K562 (cell line): ENCODE measurements at regions not wholly inside any gene's neighbourhood (a gene's known extent, or its start where the extent isn't known, plus 50 kb on each side); places are given as distances from the start of the nearest gene placed in this dataset.

ENCODE experiments used
- ATAC-seq: fragments of 200-7000 bp; cut with Tn5 transposase; 3 replicates; pipeline ENCODE4 v1.9.1; 2020; ENCODE audit warnings: moderate library complexity
- BruUV-seq: library from RNA; stranded (reverse); fragments of 400-500 nt; replicated peaks from 2 replicates; lab custom pipeline; 2021; lab: Mats Ljungman, UMichigan
- CTCF ChIA-PET: fragments of 300-600 bp; formaldehyde crosslinking; extraction: SDS; loops from one replicate; lab custom pipeline; 2021; ENCODE audit warnings: low intra/inter-chr PET ratio; lab: Yijun Ruan, JAX
- POLR2A ChIA-PET: fragments of 300-600, 350-650 bp; sonication (Branson Sonifier 250); formaldehyde crosslinking; extraction: SDS; loops from one replicate; lab custom pipeline; 2021; ENCODE audit warnings: antibody characterized with exemption, inconsistent platforms; lab: Yijun Ruan, JAX
- DNase-seq, 4 experiments: peaks; one replicate each; pipeline versions ENCODE4 v3.0.0 to v3.0.0-alpha.2; 2011 to 2018; ENCODE audit warnings: low spot score in 3 of 4, mixed read lengths in 3 of 4; ENCODE audit errors: extremely low read depth in 1 of 4
- FAIRE-seq: peaks from 2 replicates; lab custom pipeline; 2011; peaks lifted over from hg19 to GRCh38; lab: Jason Lieb, UNC
- H2AFZ ChIP-seq: 2 replicates; pipeline ENCODE4 v1.6.0; 2011; ENCODE audit warnings: low read depth, low read length, control low read depth, inconsistent platforms
- H3K27ac ChIP-seq: fragments of 200-600 bp; 3 replicates; pipeline ENCODE4 v1.8.0; 2011; ENCODE audit warnings: low read depth, mild to moderate bottlenecking, control low read depth, inconsistent platforms, low read length, moderate library complexity, mixed read lengths; ENCODE audit errors: extremely low read depth
- H3K27me3 ChIP-seq, 2 experiments: fragments of 300-600 bp in 1 of 2; 2 replicates in 1 of 2; 3 replicates in 1 of 2; pipeline versions ENCODE4 v1.6.0 to v1.8.0; 2011; ENCODE audit warnings: inconsistent platforms in 2 of 2, low read length in 2 of 2, mild to moderate bottlenecking in 1 of 2, mixed read lengths in 1 of 2, moderate library complexity in 1 of 2; ENCODE audit not compliant: control insufficient read depth in 2 of 2, insufficient read depth in 2 of 2
- H3K36me3 ChIP-seq: fragments of 300-600 bp; 3 replicates; pipeline ENCODE4 v1.8.0; 2011; ENCODE audit warnings: mild to moderate bottlenecking, low read length, inconsistent platforms; ENCODE audit not compliant: control insufficient read depth, insufficient read depth
- H3K4me1 ChIP-seq, 2 experiments: fragments of 200-600 bp in 1 of 2; replicated peaks in 1 of 2; 2 replicates in 1 of 2; 3 replicates in 1 of 2; pipeline versions ENCODE4 v1.5.1 to v1.8.0; 2011; ENCODE audit warnings: inconsistent platforms in 2 of 2, low read length in 2 of 2, mild to moderate bottlenecking in 1 of 2, mixed read lengths in 1 of 2, moderate library complexity in 1 of 2; ENCODE audit not compliant: control insufficient read depth in 2 of 2, insufficient read depth in 2 of 2
- H3K4me2 ChIP-seq: 2 replicates; pipeline ENCODE4 v1.6.1; 2011; ENCODE audit warnings: low read length, control low read depth, inconsistent platforms, mixed read lengths; ENCODE audit not compliant: insufficient read depth
- H3K4me3 ChIP-seq: fragments of 200-600 bp; sonication (generic), shearing (Covaris generic); 2 replicates; pipeline ENCODE4 v1.5.1; 2016; ENCODE audit warnings: control low read depth, inconsistent platforms
- H3K79me2 ChIP-seq: fragments of 200-600 bp; 3 replicates; pipeline ENCODE4 v1.8.0; 2011; ENCODE audit warnings: low read length, inconsistent platforms; ENCODE audit not compliant: control insufficient read depth, insufficient read depth
- H3K9ac ChIP-seq, 2 experiments: 2 replicates each; pipeline versions ENCODE4 v1.6.0 to v1.6.1; 2011; ENCODE audit warnings: low read depth in 2 of 2, low read length in 2 of 2, control low read depth in 1 of 2, inconsistent platforms in 1 of 2, mild to moderate bottlenecking in 1 of 2, mixed read lengths in 1 of 2; ENCODE audit not compliant: insufficient read depth in 1 of 2
- H3K9me1 ChIP-seq: one replicate; pipeline ENCODE4 v1.6.0; 2011; ENCODE audit warnings: inconsistent platforms, mild to moderate bottlenecking, low read length, moderate library complexity; ENCODE audit not compliant: control insufficient read depth, insufficient read depth
- H3K9me3 ChIP-seq: replicated peaks from 2 replicates; pipeline ENCODE4 v1.5.1; 2011; ENCODE audit warnings: low read depth, low read length, inconsistent platforms; ENCODE audit not compliant: control insufficient read depth, insufficient read depth
- H4K20me1 ChIP-seq: replicated peaks from 2 replicates; pipeline ENCODE4 v1.6.1; 2011; ENCODE audit warnings: low read length, inconsistent platforms, mixed read lengths; ENCODE audit not compliant: control insufficient read depth, insufficient read depth
- FOXO4 ChIP-seq: fragments of 450-650 bp; formaldehyde crosslinking; IDR thresholded peaks from 2 replicates; pipeline ENCODE4 v1.4.0; 2020; ENCODE audit warnings: mild to moderate bottlenecking, moderate library complexity
- FUS ChIP-seq: fragments of 200-400 bp; formaldehyde crosslinking; optimal IDR thresholded peaks from 2 replicates; pipeline ENCODE3; 2017; ENCODE audit warnings: low read depth, low read length
- MCM3 ChIP-seq: fragments of 450-650 bp; IDR thresholded peaks from 2 replicates; pipeline ENCODE4 v1.6.1; 2016
- NEUROD1 ChIP-seq: fragments of 150-350 bp; IDR thresholded peaks from 2 replicates; pipeline ENCODE4 v1.6.1; 2014; ENCODE audit warnings: borderline replicate concordance, low read length, low read depth; ENCODE audit not compliant: partially characterized antibody
- POLR2AphosphoS5 ChIP-seq: IDR thresholded peaks from 2 replicates; pipeline ENCODE4 v1.6.1; 2011; ENCODE audit warnings: mild to moderate bottlenecking, low read depth, low read length, moderate library complexity; ENCODE audit not compliant: control insufficient read depth, insufficient read depth
- PTBP1 ChIP-seq: fragments of 200-400 bp; formaldehyde crosslinking; IDR thresholded peaks from 2 replicates; pipeline ENCODE4 v1.6.1; 2017; ENCODE audit warnings: low read depth, low read length
- RBM22 ChIP-seq: fragments of 200-400 bp; formaldehyde crosslinking; IDR thresholded peaks from 2 replicates; pipeline ENCODE4 v1.6.1; 2018; ENCODE audit warnings: low read length, low read depth; ENCODE audit not compliant: poor library complexity, severe bottlenecking
- RCOR1 ChIP-seq, 2 experiments: IDR thresholded peaks; 2 replicates each; pipeline ENCODE4 v1.6.1; 2012; ENCODE audit warnings: low read depth in 2 of 2, low read length in 2 of 2, borderline replicate concordance in 1 of 2, improper control_type of control experiment in 1 of 2
- THRAP3 ChIP-seq: fragments of 450-650 bp; IDR thresholded peaks from 2 replicates; pipeline ENCODE4 v1.6.1; 2016; ENCODE audit warnings: mild to moderate bottlenecking, inconsistent platforms, borderline replicate concordance
- UBTF ChIP-seq, 2 experiments: IDR thresholded peaks; 2 replicates each; pipeline ENCODE4 v1.6.1; 2012; ENCODE audit warnings: improper control_type of control experiment in 2 of 2, low read depth in 2 of 2, low read length in 2 of 2, borderline replicate concordance in 1 of 2
- ZBTB17 ChIP-seq: fragments of 450-650 bp; formaldehyde crosslinking; IDR thresholded peaks from 2 replicates; pipeline ENCODE4 v1.4.0; 2020; ENCODE audit warnings: mild to moderate bottlenecking
- ZHX1 ChIP-seq: fragments of 150-350 bp; conservative IDR thresholded peaks from 2 replicates; pipeline ENCODE4 v1.6.1; 2014; ENCODE audit warnings: low read length
- ZNF507 ChIP-seq: conservative IDR thresholded peaks from 2 replicates; pipeline ENCODE4 v1.6.1; 2017; ENCODE audit warnings: missing genetic modification characterization, missing compliant biosample characterization
- ZNF589 ChIP-seq: fragments of 200-800 bp; sonication (Bioruptor generic); IDR thresholded peaks from 2 replicates; pipeline ENCODE4 v1.6.1; 2016; ENCODE audit warnings: low read depth, missing genetic modification characterization, missing compliant biosample characterization
- ZNF699 ChIP-seq: fragments of 250-450 bp; sonication (Bioruptor Pico); IDR thresholded peaks from 2 replicates; pipeline ENCODE4 v1.8.0; 2021; ENCODE audit warnings: mild to moderate bottlenecking, moderate library complexity; ENCODE audit not compliant: insufficient replicate concordance
- WGBS: fragments of 100-300 bp; shearing (Covaris generic); methylation state at CpG from one replicate; pipeline ENCODE4 v1.1.6; 2016; ENCODE audit warnings: low coverage, mixed read lengths; ENCODE audit not compliant: insufficient coverage; ENCODE audit errors: missing lambda C conversion rate; 5-methylcytosine and 5-hydroxymethylcytosine counted together
- in situ Hi-C: fragments of 300-500 bp; cut with MboI; formaldehyde crosslinking; loops from 4 replicates; pipeline ENCODE4 v1.15.0; 2018; ENCODE audit warnings: inconsistent platforms, mixed read lengths
- intact Hi-C: fragments of 100-400 bp; cut with micrococcal nuclease; formaldehyde crosslinking; loops from 2 replicates; pipeline ENCODE4 v1.14.2; 2022
- TF ChIP-seq, protein P1 (sequence below): fragments of 250-450 bp; sonication (Bioruptor Pico); IDR thresholded peaks from 2 replicates; pipeline ENCODE4 v1.9.0; 2021; ENCODE audit warnings: mild to moderate bottlenecking

DNA sequence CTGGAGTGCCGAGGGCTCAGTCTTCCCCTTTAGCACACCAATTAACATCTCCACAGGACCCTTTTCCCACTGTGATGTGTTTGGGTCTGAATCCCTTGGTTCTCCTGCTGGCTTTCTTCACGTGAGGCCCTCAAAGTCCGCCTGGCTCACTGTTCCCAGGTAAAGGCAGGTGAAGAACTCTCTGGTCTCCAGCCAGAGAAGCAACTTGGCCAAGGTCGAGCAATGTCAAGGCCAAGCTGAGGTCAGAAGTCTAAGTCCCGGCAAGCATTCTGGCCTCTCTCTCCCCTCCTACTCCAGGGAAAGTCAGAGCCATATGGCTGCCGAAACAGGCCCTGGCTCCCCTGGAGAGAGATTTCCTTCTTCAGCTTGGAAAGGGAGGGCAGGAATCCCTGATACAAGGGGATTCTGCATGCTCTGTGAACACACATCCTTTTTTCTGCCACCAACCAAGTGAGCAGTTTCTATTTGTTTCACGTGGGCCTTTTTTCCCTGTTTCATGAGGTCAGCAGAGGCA is 61.4 kb upstream of the ESRRB start:
- Histone ChIP-seq H2AFZ (no peak overlapping the region), H3K79me2 (no peaks in the 10 kb centered on the region; the same call in 2 of the 3 replicates), H3K9me1 (peaks cover 3% of the 10 kb centered on the region), H3K36me3 (peaks cover 35% of the 10 kb centered on the region; the same call in 2 of the 3 replicates), H3K4me1 (no peaks in the 10 kb centered on the region; a peak in 1 of 5 replicates), H3K9ac (no peak overlapping the region), H3K27ac (no peak overlapping the region), H3K4me2 (no peak overlapping the region), H3K27me3 (no peaks in the 10 kb centered on the region), H3K9me3 (no peaks in the 10 kb centered on the region), H3K4me3 (no peak overlapping the region), H4K20me1 (no peaks in the 10 kb centered on the region)
- intact Hi-C loops, result no loop called here
- TF ChIP-seq, protein P1, sequence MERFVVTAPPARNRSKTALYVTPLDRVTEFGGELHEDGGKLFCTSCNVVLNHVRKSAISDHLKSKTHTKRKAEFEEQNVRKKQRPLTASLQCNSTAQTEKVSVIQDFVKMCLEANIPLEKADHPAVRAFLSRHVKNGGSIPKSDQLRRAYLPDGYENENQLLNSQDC, result no peak
- TF ChIP-seq ZBTB17, result no peak
- TF ChIP-seq FOXO4 (CRISPR knock-in tag), result no peak
- no peak for TF ChIP-seq RBM22
- TF ChIP-seq NEUROD1, result no peak
- no peak for TF ChIP-seq ZNF507 (tag)
- TF ChIP-seq ZNF699 (CRISPR knock-in tag), result no peak
- no peak for TF ChIP-seq RCOR1 (IDR thresholded peaks at IDR 0.05; ENCODE audit: borderline replicate concordance in 1 of 2, low read depth in 2 of 2, low read length in 2 of 2)
- TF ChIP-seq UBTF (IDR thresholded peaks at IDR 0.05; ENCODE audit: borderline replicate concordance in 1 of 2, low read depth in 2 of 2, low read length in 2 of 2), result no peak
- no peak for TF ChIP-seq ZNF589 (CRISPR knock-in tag)
- no peak for TF ChIP-seq MCM3
- TF ChIP-seq PTBP1, result no peak
- no peak for TF ChIP-seq FUS
- no peak for TF ChIP-seq POLR2AphosphoS5
- TF ChIP-seq ZHX1, result no peak
- TF ChIP-seq THRAP3, result no peak
- in situ Hi-C loops, result no loop called here
- DNase-seq (no peak), ATAC-seq (no peak), FAIRE-seq (no peak)
- CTCF ChIA-PET, result no interaction called here
- BruUV-seq, result no TSS peak
- POLR2A ChIA-PET, result interaction anchor here (0.7 kb wide), 1 partner anchor 231 kb away, joined by 3 read pairs; no protein-coding TSS in a partner anchor
- 74% methylated on average over 3 of the region's 7 CpGs for WGBS
